ENCODE measurements at regions not wholly inside any gene's neighbourhood (a gene's known extent, or its start where the extent isn't known, plus 50 kb on each side); places are given as distances from the start of the nearest gene placed in this dataset.

DNA sequence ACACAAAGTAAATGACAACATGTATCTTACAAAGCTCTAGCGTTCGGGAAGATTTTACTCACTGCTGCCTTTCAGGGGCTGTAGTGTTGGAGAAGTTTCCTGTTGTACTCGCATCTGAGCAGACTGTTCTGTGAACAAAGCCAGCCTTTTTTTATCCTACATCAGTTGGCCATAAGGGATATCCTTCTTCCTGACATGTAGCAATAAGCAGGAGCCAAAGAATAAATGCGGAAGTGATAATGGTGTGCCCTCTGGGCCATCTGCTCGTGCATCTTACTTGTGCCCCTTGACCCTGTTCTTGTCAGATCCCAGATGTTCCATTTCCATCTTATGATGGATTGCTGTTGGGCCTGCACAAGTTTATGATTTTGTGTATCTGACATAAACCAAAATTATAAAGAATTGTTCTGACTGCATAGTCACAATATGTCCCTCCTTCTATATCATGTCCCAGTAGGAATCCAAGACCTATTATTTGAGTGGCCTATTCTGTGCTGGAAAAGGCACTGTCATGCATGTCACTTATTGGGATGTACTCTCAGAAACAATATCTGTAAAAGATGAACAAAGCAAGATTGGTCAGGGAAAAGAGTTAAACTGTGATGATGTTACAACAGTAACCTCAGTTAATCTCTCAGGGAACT lies 631.3 kb downstream of the NSUN3 start:
- no peaks in the 10 kb centered on the region for H3K9me3 ChIP-seq
- H3K4me3 ChIP-seq = no peak overlapping the region
- TF ChIP-seq POLR2AphosphoS5 (IDR thresholded peaks at IDR 0.05) = no peak
- TF ChIP-seq, protein P1, sequence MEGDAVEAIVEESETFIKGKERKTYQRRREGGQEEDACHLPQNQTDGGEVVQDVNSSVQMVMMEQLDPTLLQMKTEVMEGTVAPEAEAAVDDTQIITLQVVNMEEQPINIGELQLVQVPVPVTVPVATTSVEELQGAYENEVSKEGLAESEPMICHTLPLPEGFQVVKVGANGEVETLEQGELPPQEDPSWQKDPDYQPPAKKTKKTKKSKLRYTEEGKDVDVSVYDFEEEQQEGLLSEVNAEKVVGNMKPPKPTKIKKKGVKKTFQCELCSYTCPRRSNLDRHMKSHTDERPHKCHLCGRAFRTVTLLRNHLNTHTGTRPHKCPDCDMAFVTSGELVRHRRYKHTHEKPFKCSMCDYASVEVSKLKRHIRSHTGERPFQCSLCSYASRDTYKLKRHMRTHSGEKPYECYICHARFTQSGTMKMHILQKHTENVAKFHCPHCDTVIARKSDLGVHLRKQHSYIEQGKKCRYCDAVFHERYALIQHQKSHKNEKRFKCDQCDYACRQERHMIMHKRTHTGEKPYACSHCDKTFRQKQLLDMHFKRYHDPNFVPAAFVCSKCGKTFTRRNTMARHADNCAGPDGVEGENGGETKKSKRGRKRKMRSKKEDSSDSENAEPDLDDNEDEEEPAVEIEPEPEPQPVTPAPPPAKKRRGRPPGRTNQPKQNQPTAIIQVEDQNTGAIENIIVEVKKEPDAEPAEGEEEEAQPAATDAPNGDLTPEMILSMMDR (IDR thresholded peaks at IDR 0.05) = no peak
- no peaks in the 10 kb centered on the region for H3K27me3 ChIP-seq
- no peak for DNase-seq (ENCODE audit: extremely low spot score)
- intact Hi-C loops (cut with DNase I) = no loop called here
- no peaks in the 10 kb centered on the region for H3K36me3 ChIP-seq
- WGBS = 39% methylated on average over 5 of the region's 5 CpGs
- no peak overlapping the region for H3K27ac ChIP-seq (replicated peaks in 1 of 4)
- no peaks in the 10 kb centered on the region for H3K4me1 ChIP-seq

GRCh38 chr3:94694894-94695293 lies 632.0 kb downstream of the NSUN3 start:
- Histone ChIP-seq H3K4me3 (no peak overlapping the region), H3K36me3 (no peaks in the 10 kb centered on the region), H3K9me3 (no peaks in the 10 kb centered on the region), H3K27me3 (no peaks in the 10 kb centered on the region), H3K4me1 (no peaks in the 10 kb centered on the region), H3K27ac (replicated peaks in 1 of 4) (no peak overlapping the region)
- DNase-seq (ENCODE audit: extremely low spot score) = no peak
- intact Hi-C loops (cut with DNase I) = no loop called here
- TF ChIP-seq POLR2AphosphoS5 (IDR thresholded peaks at IDR 0.05) (no peak), EP300 (IDR thresholded peaks at IDR 0.05) (no peak), POLR2A (IDR thresholded peaks at IDR 0.05; ENCODE audit: low read depth) (no peak)
- TF ChIP-seq, protein P1 (IDR thresholded peaks at IDR 0.05) = no peak
- WGBS = 82% methylated on average over 2 of the region's 2 CpGs

DNA sequence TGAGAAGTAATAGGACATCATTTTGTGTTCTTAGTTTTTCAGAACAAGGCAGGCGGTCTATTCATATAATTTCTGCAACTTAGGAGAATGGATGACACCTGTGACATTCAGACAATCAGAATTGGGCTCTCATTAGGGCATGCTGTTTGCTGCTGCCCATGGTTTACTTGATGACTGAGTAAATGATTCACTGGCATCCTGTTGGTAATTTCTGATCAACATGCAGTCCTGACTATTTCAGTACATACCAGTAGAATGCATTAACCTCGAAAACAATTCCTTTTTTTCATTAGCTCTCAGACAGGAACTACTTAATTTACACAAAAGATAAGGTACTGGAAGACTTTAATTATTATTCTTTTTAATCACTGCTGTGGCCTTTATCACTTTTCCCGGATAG lies 641.6 kb downstream of the NSUN3 start:
- H3K27ac ChIP-seq (replicated peaks in 1 of 4) = no peak overlapping the region
- H3K4me1 ChIP-seq = no peaks in the 10 kb centered on the region
- intact Hi-C loops (cut with DNase I) = no loop called here
- DNase-seq (ENCODE audit: extremely low spot score) = no peak
- no peaks in the 10 kb centered on the region for H3K36me3 ChIP-seq
- WGBS = 54% methylated on average over 3 of the region's 3 CpGs
- TF ChIP-seq POLR2A (IDR thresholded peaks at IDR 0.05; ENCODE audit: low read depth) (no peak), POLR2AphosphoS5 (IDR thresholded peaks at IDR 0.05) (no peak)
- TF ChIP-seq, protein P1 (IDR thresholded peaks at IDR 0.05) = no peak
- peaks cover 0 to 10% (median 0%) of the 10 kb centered on the region in 4 donors for H3K9me3 ChIP-seq
- H3K4me3 ChIP-seq = no peak overlapping the region
- H3K27me3 ChIP-seq = no peaks in the 10 kb centered on the region

GRCh38 chr3:94709249-94709902 lies 646.5 kb downstream of the NSUN3 start:
- Histone ChIP-seq H3K4me1 (no peaks in the 10 kb centered on the region), H3K36me3 (no peaks in the 10 kb centered on the region), H3K9me3 (peaks cover 0 to 10% (median 0%) of the 10 kb centered on the region in 4 donors), H3K27me3 (no peaks in the 10 kb centered on the region), H3K27ac (replicated peaks in 1 of 4) (no peak overlapping the region), H3K4me3 (no peak overlapping the region)
- no peak for DNase-seq (ENCODE audit: extremely low spot score)
- intact Hi-C loops (cut with DNase I) = no loop called here
- 43% methylated on average over 1 of the region's 1 CpG for WGBS
- TF ChIP-seq, protein P1 (IDR thresholded peaks at IDR 0.05) = no peak
- TF ChIP-seq EP300 (IDR thresholded peaks at IDR 0.05) = no peak
- no peak for TF ChIP-seq POLR2AphosphoS5 (IDR thresholded peaks at IDR 0.05)
- TF ChIP-seq POLR2A (IDR thresholded peaks at IDR 0.05; ENCODE audit: low read depth) = no peak

- intact Hi-C loops (cut with DNase I) = no loop called here
- no peaks in the 10 kb centered on the region for H3K27me3 ChIP-seq
- H3K27ac ChIP-seq (replicated peaks in 1 of 4) = no peak overlapping the region
- H3K36me3 ChIP-seq = no peaks in the 10 kb centered on the region
- no peaks in the 10 kb centered on the region for H3K9me3 ChIP-seq
- no peak for DNase-seq (ENCODE audit: extremely low spot score)
- TF ChIP-seq, protein P1 (IDR thresholded peaks at IDR 0.05) = no peak
- TF ChIP-seq EP300 (IDR thresholded peaks at IDR 0.05) (no peak), POLR2A (IDR thresholded peaks at IDR 0.05; ENCODE audit: low read depth) (no peak), POLR2AphosphoS5 (IDR thresholded peaks at IDR 0.05) (no peak)
- no peak overlapping the region for H3K4me3 ChIP-seq
- H3K4me1 ChIP-seq = no peaks in the 10 kb centered on the region
Measured at GRCh38 chr3:94714194-94714593, 651.3 kb downstream of the NSUN3 start.
